HS-27A (cell line): ENCODE measurements at regions not wholly inside any gene's neighbourhood (a gene's known extent, or its start where the extent isn't known, plus 50 kb on each side); places are given as distances from the start of the nearest gene placed in this dataset.

Source experiments
- DNase-seq: peaks from one replicate; pipeline ENCODE4 v3.0.0-alpha.2; 2012; ENCODE audit warnings: low read depth, missing footprints

DNA sequence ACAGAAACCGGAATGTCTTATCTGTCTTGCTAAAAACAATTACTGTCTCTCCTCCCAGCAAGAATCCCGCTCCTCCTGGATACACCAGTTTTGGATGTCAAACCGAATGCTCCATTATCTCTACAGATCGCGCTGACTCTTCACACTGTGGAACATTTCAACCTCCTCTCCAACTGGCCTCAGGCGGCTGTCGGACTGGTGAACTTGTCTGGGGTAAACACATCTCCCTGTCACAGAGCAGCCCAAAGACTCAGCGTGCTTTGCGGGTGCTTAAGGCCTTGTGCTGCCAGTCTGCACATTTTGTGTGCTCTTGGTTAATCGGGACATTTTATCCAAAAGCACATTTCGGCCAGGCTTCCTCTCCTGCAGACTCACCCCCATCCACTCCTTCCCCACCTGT is 173.1 kb downstream of the ICOS start:
- DNase-seq: no peak

DNA sequence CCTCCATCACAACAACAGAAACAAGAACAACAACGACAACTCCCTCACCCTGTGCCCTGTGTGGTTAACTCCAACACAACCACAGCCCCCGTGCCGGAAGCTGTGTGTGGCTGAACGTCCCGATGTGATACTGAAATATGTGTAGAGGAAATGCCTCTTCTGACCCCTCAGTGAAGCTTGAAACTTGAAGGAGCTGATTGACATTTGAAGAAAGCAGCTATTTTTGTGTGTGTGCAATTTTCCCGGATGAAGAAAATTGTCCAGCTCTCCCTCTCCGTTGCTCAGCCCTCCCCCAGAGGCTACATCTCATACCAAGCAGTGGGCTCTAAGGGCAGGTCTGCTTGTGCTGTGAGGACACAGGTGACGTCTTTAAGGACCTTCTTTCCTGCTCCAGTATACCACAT is 173.8 kb downstream of the ICOS start:
- DNase-seq: no peak

DNA sequence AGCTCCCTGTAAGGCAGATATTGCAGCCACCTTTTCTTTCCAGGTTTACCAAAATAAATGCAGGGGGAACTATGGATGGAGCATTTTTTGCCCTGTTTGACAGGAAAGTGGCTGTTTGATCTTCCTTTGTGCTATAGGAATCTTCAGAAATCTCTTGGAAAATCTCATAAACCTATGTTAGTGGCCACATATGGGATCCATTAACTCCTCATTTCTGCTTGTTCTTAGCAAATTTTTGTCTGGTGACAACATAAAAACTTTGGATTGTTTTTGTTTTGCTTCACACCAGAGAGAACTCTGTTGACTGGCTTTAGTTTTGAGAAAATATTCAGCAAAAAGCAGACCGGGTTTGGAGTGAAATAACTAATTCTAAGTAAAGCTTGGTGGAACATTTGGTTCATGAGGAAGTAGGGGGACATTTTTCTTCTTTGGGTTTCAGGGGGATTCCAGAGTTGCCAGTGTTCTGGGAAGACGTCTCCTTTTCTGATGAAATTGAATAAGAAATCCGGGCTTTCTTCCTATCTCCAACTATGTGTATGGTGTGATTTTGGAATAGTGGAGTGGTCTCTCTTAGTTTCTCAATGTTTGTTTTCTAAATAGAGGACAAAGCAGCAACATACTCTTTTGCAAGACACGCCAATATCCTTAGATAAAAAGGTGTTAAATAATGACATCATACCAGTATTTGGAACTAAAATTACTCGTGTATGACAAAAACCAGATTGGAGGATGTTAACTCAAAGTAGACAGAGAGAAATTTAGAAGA is 174.4 kb downstream of the ICOS start:
- no peak for DNase-seq

DNA sequence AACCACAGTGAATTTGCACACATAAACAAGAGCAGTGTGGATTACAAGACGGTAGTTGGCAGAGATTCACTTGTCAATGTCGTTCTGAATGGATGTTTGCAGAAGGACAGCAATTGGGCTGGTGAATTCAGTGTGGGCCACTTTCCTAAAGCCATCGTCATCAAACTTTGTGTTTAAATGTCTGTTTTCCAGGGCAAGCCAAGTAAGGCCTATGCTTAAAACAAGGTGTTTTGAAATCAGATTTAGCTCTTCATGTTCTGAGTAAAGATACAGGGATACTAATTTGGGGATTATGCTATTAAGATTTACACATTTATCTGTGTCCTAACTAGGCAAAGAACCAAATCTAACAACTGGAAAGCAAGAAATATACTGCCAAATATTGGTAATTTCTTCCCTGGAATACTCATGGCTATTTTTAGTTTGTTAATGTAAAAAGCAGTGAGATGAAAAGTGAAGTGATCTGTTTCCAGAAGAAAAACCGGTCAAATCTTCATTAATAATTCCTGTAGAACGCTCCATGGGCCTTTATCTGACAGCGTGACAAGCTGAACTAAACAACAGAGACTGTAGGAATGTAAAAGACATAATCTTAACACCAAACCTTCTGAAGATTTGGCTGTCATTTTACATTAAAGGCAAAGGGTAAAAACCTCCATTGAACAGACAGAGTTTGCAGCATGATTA is 175.7 kb downstream of the ICOS start:
- no peak for DNase-seq

DNA sequence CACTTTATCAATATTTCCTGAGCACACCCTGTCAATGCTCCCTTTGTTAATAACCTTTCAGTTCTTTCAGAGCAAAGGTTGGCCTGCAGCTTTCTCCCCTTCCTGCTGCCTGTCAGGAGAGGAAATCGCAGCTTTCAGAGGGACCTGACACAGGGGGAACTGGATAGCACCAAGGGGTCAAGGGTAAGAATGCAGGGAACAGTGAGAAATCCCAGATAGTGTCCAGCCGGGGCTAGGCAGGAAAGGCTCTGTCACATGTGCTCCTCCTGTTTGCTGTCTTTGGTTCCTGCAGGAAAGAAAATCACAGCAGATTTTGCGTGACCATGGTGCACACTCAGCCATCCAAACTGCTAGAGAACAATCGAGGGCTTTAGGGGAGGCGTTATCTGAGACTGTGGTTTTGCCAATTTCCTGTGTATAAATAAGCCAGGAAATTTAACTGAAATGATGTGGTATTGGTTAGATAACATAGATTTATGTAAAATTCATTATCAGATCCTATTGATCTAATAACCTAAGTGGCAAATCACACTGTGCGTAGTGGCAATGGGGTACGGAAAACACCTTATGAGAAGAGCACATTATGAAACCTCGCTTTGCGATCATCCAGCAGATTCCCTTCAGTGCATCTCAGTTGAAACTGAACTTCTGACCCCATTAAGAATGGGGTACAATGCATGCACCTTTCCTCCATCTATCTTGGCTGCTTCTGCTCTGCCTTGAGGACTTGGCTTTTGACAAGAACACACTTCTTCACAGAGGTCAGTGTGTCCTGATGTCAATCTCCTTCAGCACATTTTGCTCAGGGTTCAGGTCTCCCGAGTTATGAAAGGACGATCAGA is 178.0 kb downstream of the ICOS start:
- no peak for DNase-seq

DNA sequence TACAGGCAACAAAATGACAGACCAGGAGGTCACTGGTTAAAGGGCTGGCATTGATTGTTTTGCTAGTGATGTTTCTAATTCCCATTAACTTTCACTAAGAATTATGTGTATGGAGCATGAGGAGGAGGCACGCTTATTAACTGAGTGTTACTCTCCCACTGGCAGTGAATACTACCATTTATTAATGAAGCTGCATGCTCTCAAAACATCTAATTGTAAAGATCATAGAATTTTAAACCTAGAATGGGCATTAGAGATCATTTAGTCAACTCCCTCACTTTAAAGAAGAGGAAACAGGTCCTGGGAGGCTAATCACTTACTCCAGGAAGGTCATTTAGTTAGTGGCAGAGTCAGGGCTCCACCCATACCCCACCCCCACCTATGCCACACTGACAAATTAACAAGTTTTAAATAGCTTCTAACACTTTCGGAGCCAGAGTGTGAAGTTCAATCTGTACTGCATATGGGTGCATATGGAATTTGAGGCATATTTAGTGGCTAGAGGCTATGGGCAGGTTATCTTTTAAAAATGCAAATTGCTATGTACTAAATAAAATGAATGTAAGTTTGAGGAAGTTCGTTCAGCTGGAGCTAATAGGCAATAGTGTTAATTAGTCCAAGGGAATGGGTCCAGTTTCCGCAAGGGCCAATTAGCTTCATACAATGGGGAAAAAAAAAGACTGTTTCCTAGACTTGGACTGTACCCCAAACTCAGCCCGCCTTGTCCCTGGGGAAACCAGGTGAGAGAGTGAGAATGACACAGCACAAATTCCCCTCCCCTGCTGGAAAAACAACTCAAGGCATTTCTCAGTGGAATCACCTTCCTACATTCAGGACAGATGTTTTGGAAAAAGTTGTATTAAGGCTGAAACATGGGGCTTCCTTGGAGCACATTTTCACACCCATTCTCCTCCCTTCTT is 178.8 kb downstream of the ICOS start:
- DNase-seq: no peak

DNA sequence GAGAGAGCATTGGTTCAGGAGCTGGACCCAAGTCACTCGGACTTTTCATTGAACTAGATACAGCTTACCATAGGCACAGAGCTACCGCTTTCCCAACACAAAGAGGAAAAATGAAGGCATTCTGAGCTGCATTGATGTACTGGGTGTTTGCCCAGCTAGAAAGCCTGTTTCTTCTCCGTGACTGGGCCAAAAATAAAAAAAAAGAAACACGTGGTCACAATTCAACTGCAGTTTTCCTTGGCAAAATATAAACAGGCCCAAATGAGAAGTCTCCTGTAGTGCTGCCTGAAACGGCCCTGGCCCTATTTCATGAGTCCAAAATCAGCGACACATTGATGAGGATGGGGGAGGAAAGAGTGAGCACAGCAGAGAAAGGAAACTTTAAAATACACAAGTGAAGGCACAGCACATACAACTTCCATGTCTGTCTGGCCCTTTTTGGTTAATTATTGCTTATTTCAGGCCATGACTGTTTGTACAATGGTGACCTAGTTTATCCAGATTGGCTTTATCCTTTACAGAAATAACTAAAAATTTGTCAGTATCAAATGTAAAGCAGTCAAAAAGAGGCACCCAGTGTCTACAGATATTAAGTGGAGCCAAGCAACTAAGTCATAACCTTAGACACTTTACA is 179.7 kb downstream of the ICOS start:
- DNase-seq: no peak

DNA sequence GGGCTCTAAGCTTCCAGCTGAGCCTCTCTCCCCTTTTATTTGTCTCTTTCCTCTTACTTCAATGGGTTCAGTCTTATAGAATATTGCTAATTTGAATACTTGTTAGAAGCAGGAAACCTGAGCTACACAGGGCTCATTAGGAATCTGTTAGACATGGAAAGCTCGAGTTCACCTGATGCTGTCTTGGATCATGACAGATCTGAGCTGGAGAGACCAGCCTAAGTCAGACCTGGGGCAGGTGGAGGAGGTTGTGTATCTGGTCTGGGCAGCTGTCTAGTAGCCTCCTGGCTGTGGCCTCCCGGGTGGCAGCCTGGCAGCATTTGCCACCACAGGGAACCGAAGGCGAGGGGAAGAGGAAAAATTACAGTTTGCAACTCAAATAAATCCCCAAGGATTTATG is 185.9 kb downstream of the ICOS start:
- no peak for DNase-seq

DNA sequence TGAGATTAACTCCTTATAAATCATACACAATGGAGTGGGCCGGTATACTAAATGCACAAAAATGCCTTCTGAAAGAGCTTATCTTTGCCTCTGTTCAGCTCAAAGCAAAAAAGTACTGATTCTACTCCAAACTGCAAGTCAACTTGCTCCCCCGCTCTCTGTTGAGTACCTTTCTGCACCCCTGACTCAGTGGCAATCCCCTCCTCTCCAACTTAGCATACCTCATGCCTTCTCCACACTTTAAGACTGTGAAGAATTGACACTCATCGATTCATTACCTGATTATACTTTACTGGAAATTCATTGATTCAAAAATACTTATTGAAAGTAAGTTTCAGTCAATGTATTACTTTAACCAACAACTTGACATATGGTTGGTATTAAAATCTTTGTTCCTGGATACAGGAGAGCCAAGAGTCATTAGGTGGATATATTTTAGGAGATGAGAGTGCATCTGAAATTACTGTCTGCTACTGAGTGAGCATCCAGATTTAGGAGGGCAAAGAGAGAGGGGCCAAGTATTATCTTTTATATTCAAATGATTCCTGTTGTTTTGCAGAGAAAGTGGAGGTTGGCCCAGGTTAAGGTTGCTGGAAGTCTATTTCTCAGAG is 187.7 kb downstream of the ICOS start:
- DNase-seq: no peak

DNA sequence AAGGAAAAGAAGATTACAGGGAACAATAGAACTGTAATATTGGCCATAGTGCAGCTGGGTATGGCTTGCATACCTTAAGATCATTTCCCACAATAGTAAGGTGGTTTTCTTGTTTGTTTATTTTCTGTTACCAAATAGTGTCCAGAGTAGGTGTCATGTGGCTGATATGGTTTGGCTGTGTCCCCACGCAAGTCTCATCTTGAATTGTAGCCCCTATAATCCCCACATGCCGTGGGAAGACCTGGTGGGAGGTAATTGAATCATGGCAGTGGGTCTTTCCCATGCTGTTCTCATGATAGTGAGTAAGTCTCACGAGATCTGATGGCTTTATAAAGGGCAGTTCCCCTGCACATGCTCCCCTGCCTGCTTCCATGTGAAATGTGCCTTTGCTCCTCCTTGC is 190.1 kb downstream of the ICOS start:
- no peak for DNase-seq

DNA sequence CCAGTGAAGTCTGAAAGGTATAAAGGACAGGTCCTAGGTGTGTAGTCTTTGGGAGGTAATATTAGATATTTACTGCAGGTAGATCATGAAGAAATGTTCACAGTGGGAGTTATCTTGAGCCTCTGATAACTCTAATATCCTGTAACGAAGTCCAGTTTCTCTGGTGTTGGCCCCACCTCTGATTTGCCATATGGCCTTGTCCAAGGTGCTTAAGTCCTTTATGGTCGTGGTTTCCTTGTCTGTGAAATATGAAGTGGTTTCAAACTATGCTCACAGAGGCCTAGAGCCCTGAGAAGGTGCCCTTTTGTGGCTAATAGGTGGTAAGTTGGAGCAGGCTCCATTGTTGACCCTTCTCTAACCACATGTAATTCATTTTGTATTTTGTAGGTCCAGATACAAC is 190.7 kb downstream of the ICOS start:
- DNase-seq: no peak

DNA sequence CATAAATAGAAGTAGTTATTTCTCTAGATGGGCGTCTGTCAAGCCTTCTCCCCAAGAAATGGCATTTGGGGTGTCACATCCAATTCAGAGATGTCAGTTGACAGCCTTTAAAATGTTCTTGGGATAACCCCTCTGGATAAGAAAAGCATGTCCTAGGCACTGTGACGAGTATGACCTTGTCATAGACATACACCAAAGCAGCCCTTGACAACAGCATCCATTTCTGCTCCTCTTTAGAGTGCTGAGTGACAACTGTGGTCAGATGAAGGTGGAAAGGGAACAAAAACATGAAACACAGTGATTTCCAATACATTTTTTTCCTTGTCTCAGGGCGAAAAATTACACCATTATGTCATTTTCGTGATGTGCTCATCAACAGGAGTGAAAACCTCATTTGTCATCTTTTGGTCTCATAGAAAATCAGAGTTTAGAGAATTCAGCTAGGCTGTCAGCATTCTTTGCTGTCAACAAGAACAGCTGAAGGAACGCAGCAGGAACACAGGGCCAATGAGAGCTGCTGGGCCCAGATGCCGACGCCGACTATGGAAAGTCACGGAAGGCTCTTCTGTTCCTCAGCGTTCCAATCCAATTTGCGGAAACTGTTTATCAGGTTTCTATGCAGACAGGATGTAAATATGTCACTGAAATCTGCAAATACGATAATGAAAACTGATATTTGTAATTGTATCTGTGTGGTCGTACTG is 193.2 kb downstream of the ICOS start:
- DNase-seq: no peak

DNA sequence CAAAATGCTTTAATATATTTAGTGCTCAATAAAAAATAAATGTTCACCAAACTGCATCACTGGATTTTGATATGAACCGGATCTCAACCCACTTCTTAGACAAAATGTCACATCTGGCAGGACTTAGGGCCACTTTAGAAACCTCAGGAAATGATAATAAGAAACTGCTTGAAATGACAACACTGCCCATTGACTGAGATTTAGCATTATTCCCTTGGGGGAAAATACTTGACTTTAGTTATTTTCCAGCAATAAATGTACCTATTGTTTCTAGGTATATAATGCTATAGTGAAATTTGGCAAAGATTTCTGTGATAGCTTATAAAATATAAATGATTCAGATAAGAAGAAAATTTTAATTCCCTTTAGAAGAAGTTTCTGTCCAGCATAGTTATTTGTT is 195.1 kb downstream of the ICOS start:
- no peak for DNase-seq

DNA sequence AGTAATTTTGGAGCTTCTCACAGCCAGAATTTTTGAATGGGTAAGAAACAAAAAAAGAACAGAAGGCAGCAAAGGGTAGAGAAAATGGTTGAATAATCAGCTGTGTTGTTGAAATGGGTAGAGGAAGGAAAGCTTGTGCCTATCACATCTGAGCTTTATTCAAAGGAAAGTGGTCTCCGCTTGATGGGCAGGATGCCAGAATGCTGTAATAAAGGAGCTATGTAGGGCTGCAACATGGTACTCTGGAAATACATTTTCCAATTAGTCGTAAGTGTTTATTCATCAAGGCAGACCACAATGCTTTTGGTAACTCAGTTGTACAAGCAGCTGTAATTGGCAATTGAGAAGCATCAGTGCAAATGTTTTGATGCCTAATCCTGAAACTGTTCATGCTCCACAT is 196.9 kb downstream of the ICOS start:
- no peak for DNase-seq

DNA sequence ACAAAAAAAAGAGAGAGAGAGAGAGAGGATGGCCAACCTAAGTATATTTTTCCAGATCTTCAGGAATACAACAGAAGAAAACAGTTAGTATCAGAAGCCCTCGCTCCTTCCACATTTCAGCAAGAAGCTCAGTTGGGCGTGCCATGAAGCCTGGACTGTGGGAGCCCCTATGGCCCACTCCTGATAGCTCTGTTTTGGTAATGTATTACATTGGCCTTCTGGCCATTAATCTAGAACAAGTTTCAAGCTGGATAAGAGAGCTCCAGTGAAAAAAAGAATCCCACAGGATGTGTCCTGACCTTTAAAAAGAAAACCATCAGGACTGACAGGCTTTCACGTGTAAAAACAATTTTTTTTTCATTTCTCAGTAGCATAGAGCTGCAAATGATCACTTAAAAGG is 197.9 kb downstream of the ICOS start:
- no peak for DNase-seq

DNA sequence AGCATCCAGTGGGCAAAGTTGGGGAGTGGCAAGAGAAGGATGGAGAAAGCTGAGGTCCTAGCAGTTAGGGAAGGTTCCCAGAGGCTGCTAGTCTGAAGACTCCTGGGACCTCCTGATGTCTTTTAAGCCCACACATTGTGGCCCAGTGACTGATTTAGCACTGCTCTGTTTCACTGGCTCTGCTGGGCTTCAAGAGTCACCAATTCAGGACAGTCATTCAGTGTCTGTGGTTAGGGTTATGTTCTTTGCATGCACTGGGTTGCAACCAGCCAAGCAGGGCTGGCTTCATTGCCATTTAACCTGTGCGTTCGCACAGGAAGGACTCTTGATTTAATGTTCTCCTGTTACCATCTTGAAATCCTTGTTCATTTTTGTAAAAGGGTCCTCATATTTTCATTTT is 199.2 kb downstream of the ICOS start:
- no peak for DNase-seq

DNA sequence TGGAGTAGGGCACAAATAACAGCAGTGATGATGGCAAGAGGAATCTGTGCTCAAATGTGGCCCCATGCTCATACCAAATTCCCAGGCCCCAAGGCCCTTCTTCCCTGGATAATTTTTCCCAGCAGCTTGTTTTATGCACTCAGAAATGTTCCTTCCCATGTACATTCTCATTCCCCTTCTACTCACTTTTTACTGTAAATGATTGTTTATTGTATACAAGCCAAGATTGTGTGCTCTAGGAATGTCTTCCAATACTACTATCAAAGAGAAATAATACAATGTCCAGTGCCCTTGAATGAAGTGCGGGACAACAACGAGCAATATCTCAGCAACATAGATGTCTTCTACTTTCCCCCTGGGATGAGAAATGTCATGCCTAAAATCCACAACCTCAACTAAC is 201.6 kb downstream of the ICOS start:
- DNase-seq: no peak

DNA sequence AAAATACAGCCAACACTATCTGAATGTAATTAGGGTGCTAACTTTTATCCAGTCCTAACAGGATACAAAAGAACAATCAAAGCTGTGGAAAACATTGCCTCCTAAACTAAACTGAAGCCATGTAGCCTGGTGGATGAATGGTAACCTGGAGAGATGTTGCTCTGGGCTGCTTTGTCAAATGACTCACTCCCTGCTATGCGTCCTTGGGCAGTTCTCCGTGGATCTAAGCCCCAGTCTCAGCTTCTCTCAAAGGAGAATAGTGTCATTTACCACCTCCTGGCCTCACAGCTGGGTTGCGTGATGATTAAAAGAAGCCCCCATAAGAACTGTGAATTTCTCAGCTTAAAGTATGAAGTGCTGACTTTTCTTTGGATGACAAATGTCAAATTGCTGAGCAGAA is 203.7 kb downstream of the ICOS start:
- no peak for DNase-seq

DNA sequence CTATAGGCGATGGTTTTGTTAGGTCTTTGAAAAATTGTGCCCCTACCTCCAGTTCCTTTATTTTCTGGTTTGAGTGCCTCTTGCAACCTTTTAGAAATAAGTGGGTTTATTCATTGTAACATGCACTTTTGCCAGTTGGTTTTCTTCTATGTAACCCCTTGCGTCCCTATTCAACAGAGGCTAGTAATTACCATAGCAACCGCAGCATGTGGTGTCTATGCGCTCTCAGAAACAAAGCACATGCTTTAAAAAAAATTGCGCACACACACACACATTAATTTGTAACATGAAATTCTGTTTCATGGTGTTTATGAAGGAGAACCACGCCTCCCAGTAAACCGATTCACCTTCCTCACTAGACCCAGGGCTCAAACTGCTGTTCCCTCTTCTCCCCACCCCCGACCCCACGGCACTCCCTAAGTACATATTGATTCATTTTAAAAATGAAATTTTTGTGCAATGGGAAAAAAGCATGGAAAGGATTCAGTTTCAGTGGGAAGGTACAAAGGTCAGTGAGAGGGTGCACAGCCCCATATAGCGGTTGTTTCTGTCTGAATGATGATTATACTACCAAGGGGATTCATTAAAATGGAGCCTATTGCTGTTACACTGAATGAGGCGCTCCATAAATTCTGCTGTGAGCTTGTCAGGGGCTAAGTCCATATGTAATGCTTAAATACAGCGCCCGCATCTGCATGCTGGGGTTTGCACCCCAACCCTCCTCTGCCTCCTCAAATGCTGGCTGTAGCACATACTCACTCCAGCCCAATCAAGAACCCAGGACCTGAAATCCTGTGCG is 206.9 kb downstream of the ICOS start:
- DNase-seq: no peak

DNA sequence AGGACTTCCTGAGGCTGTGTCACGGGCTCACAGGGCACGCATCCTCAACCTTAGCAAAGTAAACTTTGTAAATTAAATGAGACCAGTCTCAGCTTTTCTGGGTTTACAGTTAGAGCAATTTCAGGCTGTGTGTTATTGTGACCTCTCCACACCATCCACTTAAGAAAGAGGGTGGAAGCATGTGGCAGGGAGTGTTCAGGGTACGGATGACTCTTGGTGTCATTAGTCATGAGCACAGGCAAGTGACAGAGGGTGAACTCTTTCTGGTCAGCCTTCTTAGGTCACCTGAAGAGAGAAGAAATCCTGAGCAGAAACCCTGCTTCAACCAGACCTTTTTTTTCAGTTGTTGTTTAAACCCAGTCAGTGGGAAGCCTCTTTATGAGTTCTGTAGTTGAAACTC is 207.9 kb downstream of the ICOS start:
- no peak for DNase-seq
